ENCODE measurements at regions not wholly inside any gene's neighbourhood (a gene's known extent, or its start where the extent isn't known, plus 50 kb on each side); places are given as distances from the start of the nearest gene placed in this dataset.

- H3K4me3 ChIP-seq: no peak overlapping the region
- no peaks in the 10 kb centered on the region for H3K9me3 ChIP-seq
- H3K4me1 ChIP-seq: no peaks in the 10 kb centered on the region
- no peaks in the 10 kb centered on the region for H3K36me3 ChIP-seq
- WGBS, 2 donors: 62 to 73% methylated on average over 1 of the region's 1 CpG
- intact Hi-C loops (cut with DNase I): loop anchor here in 1 of 10 donors (10.0 kb wide), 1 partner anchor 262 kb away; no protein-coding TSS in a partner anchor
- no peak overlapping the region for H3K27ac ChIP-seq
- H3K27me3 ChIP-seq: no peaks in the 10 kb centered on the region
- ATAC-seq (no peak), DNase-seq (no peak)
- no peak for TF ChIP-seq CTCF (IDR thresholded peaks at IDR 0.05)
Observed at GRCh38 chr4:138413273-138413672, 171.1 kb upstream of the SLC7A11 start.

GRCh38 chr4:138412847-138413246 lies 170.7 kb upstream of the SLC7A11 start:
- Histone ChIP-seq H3K4me1 (no peaks in the 10 kb centered on the region), H3K27ac (no peak overlapping the region), H3K36me3 (no peaks in the 10 kb centered on the region), H3K9me3 (no peaks in the 10 kb centered on the region), H3K27me3 (no peaks in the 10 kb centered on the region), H3K4me3 (no peak overlapping the region)
- ATAC-seq: no peak
- no peak for TF ChIP-seq CTCF (IDR thresholded peaks at IDR 0.05)
- DNase-seq: no peak
- intact Hi-C loops (cut with DNase I): loop anchor here in 1 of 10 donors (10.0 kb wide), 1 partner anchor 262 kb away; no protein-coding TSS in a partner anchor
- 87 to 90% methylated on average over 5 of the region's 5 CpGs for WGBS, 2 donors

GRCh38 chr4:138410266-138410665 lies 168.1 kb upstream of the SLC7A11 start:
- Histone ChIP-seq H3K36me3 (no peaks in the 10 kb centered on the region), H3K9me3 (no peaks in the 10 kb centered on the region), H3K27ac (no peak overlapping the region), H3K4me1 (peaks cover 0 to 23% (median 0%) of the 10 kb centered on the region in 9 donors), H3K4me3 (no peak overlapping the region), H3K27me3 (no peaks in the 10 kb centered on the region)
- intact Hi-C loops (cut with DNase I): loop anchor here in 1 of 10 donors (10.0 kb wide), 1 partner anchor 265 kb away; no protein-coding TSS in a partner anchor
- DNase-seq (peak; percentile 9 to 48), ATAC-seq (peak in 2 of 8 donors; percentile 37 to 44)
- no peak for TF ChIP-seq CTCF (IDR thresholded peaks at IDR 0.05)

- intact Hi-C loops (cut with DNase I): loop anchor here in 2 of 10 donors (5.0 to 10.0 kb wide), 3 partner anchors 212 to 265 kb away; no protein-coding TSS in a partner anchor
Observed at GRCh38 chr4:138409670-138410069, 167.5 kb upstream of the SLC7A11 start.

More at GRCh38 chr4:138409670-138410069, 167.5 kb upstream of the SLC7A11 start:
- DNase-seq: no peak
- WGBS, 2 donors: 89 to 90% methylated on average over 3 of the region's 3 CpGs
- Histone ChIP-seq H3K4me1 (peaks cover 0 to 28% (median 0%) of the 10 kb centered on the region in 9 donors), H3K4me3 (no peak overlapping the region), H3K36me3 (no peaks in the 10 kb centered on the region), H3K27ac (no peak overlapping the region), H3K9me3 (no peaks in the 10 kb centered on the region), H3K27me3 (no peaks in the 10 kb centered on the region)
- TF ChIP-seq CTCF (IDR thresholded peaks at IDR 0.05): no peak
- ATAC-seq: no peak

Measured in heart right ventricle (tissue), 16 donors.